Subcutaneous abdominal adipose tissue (tissue), 5 donors: ENCODE measurements at regions not wholly inside any gene's neighbourhood (a gene's known extent, or its start where the extent isn't known, plus 50 kb on each side); places are given as distances from the start of the nearest gene placed in this dataset.

Experiments used
- H3K27ac ChIP-seq: one replicate; pipeline ENCODE4 v1.7.0; 2013; ENCODE audit warnings: low read depth, mild to moderate bottlenecking, inconsistent platforms, low read length, moderate library complexity
- H3K27me3 ChIP-seq, 5 donors: one replicate each; pipeline ENCODE4 v1.7.0; 2013; ENCODE audit warnings: low read length in 5 of 5, inconsistent platforms in 1 of 5; ENCODE audit not compliant: control insufficient read depth in 5 of 5, insufficient read depth in 4 of 5
- H3K36me3 ChIP-seq, 5 donors: one replicate each; pipeline ENCODE4 v1.7.0; 2013; ENCODE audit warnings: low read length in 5 of 5; ENCODE audit not compliant: control insufficient read depth in 5 of 5, insufficient read depth in 5 of 5
- H3K4me1 ChIP-seq, 5 donors: one replicate each; pipeline ENCODE4 v1.7.0; 2013; ENCODE audit warnings: low read length in 5 of 5, mild to moderate bottlenecking in 3 of 5, moderate library complexity in 1 of 5; ENCODE audit not compliant: control insufficient read depth in 5 of 5, insufficient read depth in 5 of 5
- H3K4me3 ChIP-seq, 5 donors: one replicate each; pipeline ENCODE4 v1.7.0; 2013; ENCODE audit warnings: low read length in 5 of 5, low read depth in 1 of 5
- H3K9ac ChIP-seq, 5 donors: one replicate each; pipeline ENCODE4 v1.7.0; 2013; ENCODE audit warnings: low read length in 5 of 5, mild to moderate bottlenecking in 4 of 5, moderate library complexity in 3 of 5
- H3K9me3 ChIP-seq, 5 donors: one replicate each; pipeline ENCODE4 v1.7.0; 2013; ENCODE audit warnings: low read length in 5 of 5; ENCODE audit not compliant: control insufficient read depth in 5 of 5
- donor health status: healthy.
- donor health status: healthy.
- donor health status: healthy.
- donor health status: healthy.
- donor health status: healthy.

DNA sequence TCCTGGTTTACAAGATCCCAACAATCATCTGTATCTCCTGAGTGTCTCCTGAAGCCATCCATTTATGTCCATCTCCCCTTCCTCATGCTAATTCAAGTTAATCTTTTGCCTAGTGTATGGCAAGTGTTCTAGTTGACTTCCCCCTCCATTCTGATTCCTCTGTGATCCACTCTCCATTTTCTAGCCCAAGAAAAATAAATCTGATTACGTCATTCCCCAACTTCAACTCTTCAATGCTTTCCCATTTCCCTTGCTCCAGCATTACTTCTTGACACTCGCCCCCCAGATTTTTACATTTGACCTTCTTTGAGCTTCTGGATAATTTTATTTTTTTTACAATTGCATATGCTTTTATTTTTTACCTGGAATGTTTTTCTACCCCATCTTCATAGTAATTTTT, 640.8 kb downstream of the TBC1D4 start:
- Histone ChIP-seq H3K27me3 (no peaks in the 10 kb centered on the region), H3K4me1 (no peaks in the 10 kb centered on the region), H3K4me3 (no peak overlapping the region), H3K27ac (no peak overlapping the region), H3K9me3 (no peaks in the 10 kb centered on the region), H3K36me3 (no peaks in the 10 kb centered on the region), H3K9ac (no peak overlapping the region)

DNA sequence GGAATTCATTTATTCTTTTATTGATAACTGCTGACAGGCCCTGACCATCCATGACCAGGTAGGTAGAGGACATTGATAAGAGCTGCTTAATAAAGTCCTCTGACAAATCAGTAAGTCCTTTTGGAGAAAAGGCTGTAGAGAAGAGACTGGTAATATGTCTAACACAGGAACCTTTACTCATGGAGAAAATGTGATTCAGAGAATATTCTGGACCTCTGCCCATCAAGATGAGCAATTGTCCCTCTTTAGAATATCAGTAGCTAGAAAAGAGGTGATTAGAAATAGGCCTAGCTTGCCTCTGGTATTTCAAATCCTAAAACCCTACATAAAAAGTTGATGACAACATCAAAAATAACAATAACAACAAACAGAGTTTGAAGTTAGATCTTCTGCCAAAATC, 642.3 kb downstream of the TBC1D4 start:
- H3K4me1 ChIP-seq: no peaks in the 10 kb centered on the region
- H3K36me3 ChIP-seq: no peaks in the 10 kb centered on the region
- H3K4me3 ChIP-seq: no peak overlapping the region
- H3K27me3 ChIP-seq: no peaks in the 10 kb centered on the region
- no peak overlapping the region for H3K27ac ChIP-seq
- no peaks in the 10 kb centered on the region for H3K9me3 ChIP-seq
- H3K9ac ChIP-seq: no peak overlapping the region

DNA sequence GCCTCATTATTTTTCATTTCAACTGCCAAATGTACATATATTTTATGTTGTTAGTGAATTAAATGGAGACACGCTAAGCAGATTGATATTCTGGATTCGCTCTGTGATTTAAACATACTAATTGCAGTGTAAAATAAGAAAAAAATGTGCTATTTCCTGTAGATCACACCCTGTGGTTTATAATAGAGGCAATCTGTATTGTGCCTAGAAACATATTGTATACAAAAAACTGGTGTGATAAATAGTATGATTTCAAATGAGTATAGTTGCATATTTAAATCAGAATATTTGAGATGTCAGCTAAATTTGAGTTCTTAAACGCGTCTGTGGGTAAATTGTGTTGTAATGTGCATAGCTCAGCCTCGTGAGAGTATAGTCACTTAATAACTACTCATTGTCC, 643.9 kb downstream of the TBC1D4 start:
- no peaks in the 10 kb centered on the region for H3K27me3 ChIP-seq
- H3K9ac ChIP-seq: no peak overlapping the region
- H3K4me3 ChIP-seq: no peak overlapping the region
- H3K36me3 ChIP-seq: no peaks in the 10 kb centered on the region
- no peaks in the 10 kb centered on the region for H3K4me1 ChIP-seq
- no peaks in the 10 kb centered on the region for H3K9me3 ChIP-seq
- no peak overlapping the region for H3K27ac ChIP-seq

DNA sequence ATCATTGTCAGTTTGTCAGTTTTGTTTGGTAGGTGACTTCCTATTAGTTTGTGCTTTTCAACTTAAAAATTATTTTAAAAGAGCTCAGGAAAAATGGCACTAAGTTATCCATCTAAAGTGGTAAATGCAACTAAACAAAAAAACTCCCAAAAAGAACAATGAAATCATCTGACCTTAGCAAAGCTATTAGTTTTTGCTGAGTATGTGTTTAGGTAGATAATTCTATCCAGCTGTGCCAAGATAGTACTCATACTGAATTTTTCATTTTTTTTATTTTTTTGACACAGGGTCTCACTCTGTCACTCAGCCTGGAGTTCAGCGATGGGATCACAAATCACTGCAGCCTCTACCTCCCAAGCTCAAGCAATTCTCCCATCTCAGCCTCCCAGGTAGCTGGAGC, 645.3 kb downstream of the TBC1D4 start:
- Histone ChIP-seq H3K9me3 (no peaks in the 10 kb centered on the region), H3K9ac (no peak overlapping the region), H3K27ac (no peak overlapping the region), H3K4me3 (no peak overlapping the region), H3K27me3 (no peaks in the 10 kb centered on the region), H3K36me3 (no peaks in the 10 kb centered on the region), H3K4me1 (no peaks in the 10 kb centered on the region)

DNA sequence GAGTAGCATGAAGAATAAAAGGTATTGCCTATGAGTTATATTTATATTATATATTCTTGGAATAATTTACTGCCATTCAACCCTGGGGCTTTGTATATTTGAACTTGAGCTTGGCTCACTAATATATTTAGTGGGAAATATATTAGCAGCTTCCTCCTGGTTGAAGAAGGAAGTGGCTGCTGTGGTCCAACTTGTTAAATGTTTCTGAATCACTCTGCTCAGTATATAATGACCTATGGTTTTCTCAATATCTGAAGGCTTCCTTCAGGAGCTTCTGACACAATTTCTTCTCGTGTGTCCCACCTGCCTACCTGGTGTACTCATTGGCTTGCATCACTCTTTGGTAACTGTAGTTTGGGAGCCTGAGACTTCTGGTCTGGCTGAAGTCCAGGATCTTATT, 646.4 kb downstream of the TBC1D4 start:
- H3K4me3 ChIP-seq: no peak overlapping the region
- H3K27ac ChIP-seq: no peak overlapping the region
- H3K27me3 ChIP-seq: no peaks in the 10 kb centered on the region
- H3K9ac ChIP-seq: no peak overlapping the region
- no peaks in the 10 kb centered on the region for H3K9me3 ChIP-seq
- no peaks in the 10 kb centered on the region for H3K4me1 ChIP-seq
- H3K36me3 ChIP-seq: no peaks in the 10 kb centered on the region

DNA sequence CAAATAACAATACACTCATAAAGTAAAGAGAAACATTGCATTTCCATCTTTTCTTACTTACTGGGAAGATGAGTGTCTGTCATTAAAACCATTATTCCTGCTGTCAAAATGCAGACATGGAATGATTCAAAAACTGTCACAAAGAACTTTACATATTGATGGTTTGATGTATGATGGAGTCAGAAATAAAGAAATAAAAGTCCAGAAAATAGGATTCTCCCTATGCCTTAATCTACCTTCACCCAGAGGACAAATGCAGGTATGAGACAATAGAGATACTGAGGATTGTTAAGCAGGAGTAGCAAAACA, 656.1 kb downstream of the TBC1D4 start:
- H3K4me1 ChIP-seq: peaks cover 0 to 18% (median 5%) of the 10 kb centered on the region in 5 donors
- H3K9ac ChIP-seq: no peak overlapping the region
- no peak overlapping the region for H3K4me3 ChIP-seq
- H3K27ac ChIP-seq: no peak overlapping the region
- no peaks in the 10 kb centered on the region for H3K27me3 ChIP-seq
- H3K36me3 ChIP-seq: no peaks in the 10 kb centered on the region
- no peaks in the 10 kb centered on the region for H3K9me3 ChIP-seq

DNA sequence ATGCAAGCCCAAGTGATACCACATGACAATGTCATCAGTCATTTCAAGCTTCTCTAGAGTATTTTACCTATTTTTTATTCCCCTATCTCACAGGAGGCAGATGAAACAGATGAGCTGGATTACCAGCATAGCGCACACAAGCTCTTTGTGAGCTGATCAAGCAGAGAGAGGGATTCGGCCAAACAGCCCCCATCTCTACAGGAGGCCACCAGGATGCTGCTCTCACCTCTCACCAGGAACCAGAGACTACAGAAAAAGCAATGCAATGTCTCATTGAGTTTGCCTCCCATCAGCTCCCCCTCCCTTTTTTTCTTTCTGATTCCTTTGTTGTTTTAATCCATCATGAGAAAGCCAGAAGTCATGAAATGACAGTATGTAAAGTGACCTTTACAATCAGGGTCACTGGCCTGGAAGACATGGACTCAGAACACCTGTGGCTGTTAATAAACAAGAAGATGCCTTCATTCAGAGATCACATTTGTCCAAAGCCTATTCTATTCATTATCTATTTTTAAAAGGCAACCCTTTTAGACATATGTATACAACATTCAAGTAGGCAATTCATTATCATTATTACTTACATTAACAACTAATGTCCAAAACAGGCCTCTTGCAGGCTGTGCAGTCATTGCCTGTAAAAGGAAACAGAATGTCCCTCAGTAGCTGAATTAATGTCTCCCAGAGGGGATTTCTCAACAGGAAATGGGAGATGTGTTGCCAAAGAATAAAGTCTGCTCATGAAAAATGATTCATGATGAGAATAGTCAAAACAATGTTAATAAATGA, 656.6 kb downstream of the TBC1D4 start:
- no peak overlapping the region for H3K27ac ChIP-seq

DNA sequence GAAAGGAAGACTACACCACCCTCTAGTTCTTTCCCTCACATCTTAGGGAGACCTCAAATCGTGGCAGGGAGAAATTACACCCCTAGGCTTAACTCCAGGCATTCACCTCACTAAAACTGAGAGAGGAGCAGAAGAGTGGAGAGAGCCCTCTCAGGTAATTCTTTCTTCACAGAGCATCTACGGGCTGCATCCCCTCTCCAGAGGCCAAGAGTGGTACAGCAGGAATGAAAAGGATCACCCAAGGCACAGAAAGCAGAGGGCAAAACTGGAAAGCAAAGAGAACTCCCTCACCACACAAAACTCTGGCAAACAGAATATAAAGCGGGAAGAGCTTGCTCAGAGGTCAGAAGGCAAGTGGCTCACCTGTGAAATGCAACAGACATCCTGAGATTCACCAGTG, 661.2 kb downstream of the TBC1D4 start:
- Histone ChIP-seq H3K27ac (no peak overlapping the region), H3K9me3 (no peaks in the 10 kb centered on the region), H3K4me1 (peaks cover 0 to 9% (median 5%) of the 10 kb centered on the region in 5 donors), H3K4me3 (no peak overlapping the region), H3K27me3 (no peaks in the 10 kb centered on the region), H3K9ac (no peak overlapping the region), H3K36me3 (no peaks in the 10 kb centered on the region)

More for the DNA sequence above, 656.6 kb downstream of the TBC1D4 start:
- H3K4me1 ChIP-seq: peaks cover 0 to 18% (median 5%) of the 10 kb centered on the region in 5 donors
- H3K36me3 ChIP-seq: no peaks in the 10 kb centered on the region
- no peak overlapping the region for H3K4me3 ChIP-seq
- H3K9ac ChIP-seq: no peak overlapping the region
- no peaks in the 10 kb centered on the region for H3K27me3 ChIP-seq
- no peaks in the 10 kb centered on the region for H3K9me3 ChIP-seq

DNA sequence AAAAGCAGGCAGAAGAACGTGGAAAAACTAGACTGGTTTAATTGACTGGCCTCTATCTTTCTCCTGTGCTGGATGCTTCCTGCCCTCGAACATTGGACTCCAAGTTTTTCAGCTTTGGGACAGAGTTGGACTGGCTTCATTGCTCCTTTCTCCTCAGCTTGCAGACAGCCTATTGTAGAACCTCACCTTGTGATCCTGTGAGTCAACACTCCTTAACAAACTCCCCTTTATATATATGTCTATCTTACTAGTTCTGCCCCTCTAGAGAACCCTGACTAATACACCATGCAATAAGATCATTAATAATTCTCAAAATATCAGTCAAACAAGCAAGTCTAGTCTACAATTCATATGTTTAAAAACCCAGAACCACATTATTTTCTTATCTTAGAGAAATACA, 662.4 kb downstream of the TBC1D4 start:
- no peaks in the 10 kb centered on the region for H3K36me3 ChIP-seq
- no peaks in the 10 kb centered on the region for H3K9me3 ChIP-seq
- no peaks in the 10 kb centered on the region for H3K4me1 ChIP-seq
- no peaks in the 10 kb centered on the region for H3K27me3 ChIP-seq
- H3K9ac ChIP-seq: no peak overlapping the region
- H3K27ac ChIP-seq: no peak overlapping the region
- H3K4me3 ChIP-seq: no peak overlapping the region

DNA sequence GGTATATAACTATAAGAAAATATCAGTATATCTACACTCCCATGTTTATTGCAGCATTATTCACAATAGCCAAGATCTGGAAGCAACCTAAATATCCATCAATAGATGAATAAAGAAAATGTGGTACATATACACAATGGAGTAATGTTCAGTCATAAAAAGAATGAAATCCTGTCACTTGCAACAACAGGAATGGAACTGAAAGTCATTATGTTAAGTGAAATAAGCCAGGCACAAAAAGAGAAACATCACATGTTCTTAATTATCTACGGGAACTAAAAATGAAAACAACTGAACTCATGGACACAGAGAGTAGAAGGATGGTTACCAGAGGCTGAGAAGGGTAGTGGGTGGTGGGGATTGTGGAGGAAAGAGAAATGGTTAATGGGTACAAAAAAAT, 665.2 kb downstream of the TBC1D4 start:
- H3K27me3 ChIP-seq: no peaks in the 10 kb centered on the region
- no peak overlapping the region for H3K4me3 ChIP-seq
- H3K9ac ChIP-seq: no peak overlapping the region
- no peaks in the 10 kb centered on the region for H3K36me3 ChIP-seq
- peaks cover 0 to 12% (median 4%) of the 10 kb centered on the region in 5 donors for H3K9me3 ChIP-seq
- no peak overlapping the region for H3K27ac ChIP-seq
- no peaks in the 10 kb centered on the region for H3K4me1 ChIP-seq
